ENCODE measurements at regions not wholly inside any gene's neighbourhood (a gene's known extent, or its start where the extent isn't known, plus 50 kb on each side); places are given as distances from the start of the nearest gene placed in this dataset.
"Not testable (repeated sequence)": the region's sequence is repeated elsewhere in the genome, so short reads cannot be mapped to it uniquely, and the experiment has no call there.

DNA sequence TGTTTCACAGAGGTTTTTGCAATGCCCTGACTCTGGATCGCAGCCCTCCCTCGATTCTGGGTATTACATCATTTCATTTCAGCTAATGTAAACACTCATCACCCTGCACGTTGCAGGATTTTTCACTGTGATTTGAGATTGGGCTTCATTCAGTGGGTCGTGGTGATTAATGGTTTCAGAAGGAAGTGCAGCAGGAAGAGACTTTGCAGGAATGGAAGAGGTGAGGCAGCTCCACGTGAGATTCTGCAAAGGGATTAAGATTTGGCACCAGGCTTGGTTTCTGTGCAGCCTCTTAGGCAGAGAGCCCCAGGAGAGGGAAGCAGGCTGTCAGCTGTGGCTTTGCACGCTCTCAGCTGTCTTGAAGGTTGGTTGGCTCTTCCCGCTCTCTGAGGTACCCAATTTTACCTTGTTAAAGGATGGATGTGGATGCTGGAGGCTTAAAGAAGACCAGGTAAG, 95.2 kb downstream of the PLCE1 start:
- DNase-seq = no peak

DNA sequence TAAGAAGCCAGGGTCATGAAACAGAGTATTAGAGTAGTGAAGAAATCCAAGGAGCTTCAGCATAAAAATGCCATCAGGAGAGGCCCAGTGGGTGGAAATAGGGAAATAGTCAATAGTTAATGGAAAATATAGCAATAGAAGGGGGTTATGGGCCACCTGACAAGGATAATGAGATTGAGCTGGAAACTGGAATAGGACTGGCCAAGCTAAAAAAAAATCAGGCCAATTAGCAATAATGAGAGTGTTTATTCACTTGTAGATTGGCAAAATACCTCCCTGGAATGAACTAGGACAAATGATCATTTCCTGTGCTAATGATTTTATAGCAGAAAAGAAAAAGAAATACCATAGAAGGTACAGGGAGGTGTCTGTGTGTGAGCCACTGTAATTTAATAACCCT, 97.9 kb downstream of the PLCE1 start:
- DNase-seq = no peak

DNA sequence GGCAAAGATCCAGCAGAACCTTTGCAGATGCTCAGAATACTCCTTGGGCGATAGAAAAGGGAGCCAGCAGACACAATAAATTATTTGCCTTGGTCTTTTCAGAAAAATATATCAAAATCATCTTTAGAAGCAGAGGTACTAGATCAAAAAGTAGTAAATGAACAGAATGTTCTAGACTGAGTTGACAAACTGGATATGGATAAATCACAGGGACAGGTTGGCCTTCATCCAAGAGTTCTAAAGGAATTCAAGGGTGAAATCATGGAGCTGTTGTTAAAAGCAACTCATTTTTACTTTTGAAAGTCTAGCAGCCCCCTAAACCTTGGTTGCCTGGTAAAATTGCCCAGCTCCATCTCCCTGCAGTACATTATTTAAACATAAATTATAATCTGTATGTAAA, 99.1 kb downstream of the PLCE1 start:
- DNase-seq = no peak

DNA sequence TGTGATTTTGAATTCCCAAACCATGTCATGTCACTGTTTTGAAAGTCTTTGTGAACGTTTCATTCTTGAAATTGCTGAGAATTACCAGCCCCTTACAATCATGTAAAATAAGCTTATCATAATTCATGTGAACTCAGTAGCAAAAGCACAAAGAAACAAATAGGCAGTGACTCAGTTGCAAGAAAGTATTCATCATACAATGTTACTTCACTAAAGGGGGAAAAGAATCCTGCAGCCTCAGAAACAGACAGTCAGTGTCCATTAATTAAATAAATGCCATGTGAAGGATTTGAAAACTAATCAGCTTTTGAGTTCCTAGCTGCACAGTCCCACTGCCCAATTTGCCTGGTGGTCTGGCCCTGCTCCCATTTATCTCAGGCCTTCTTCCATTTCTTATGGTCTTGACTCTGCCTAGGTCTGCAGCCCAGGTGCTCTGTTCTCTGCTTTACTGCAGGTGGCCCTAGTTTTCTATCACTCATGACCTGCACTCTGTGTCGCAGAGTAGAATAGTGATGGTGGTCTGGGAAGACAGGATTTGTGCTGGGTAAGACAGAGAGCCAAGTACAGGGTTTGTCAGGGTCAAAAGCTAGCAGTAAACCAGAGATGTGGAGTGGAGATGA, 99.7 kb downstream of the PLCE1 start:
- no peak for DNase-seq

DNA sequence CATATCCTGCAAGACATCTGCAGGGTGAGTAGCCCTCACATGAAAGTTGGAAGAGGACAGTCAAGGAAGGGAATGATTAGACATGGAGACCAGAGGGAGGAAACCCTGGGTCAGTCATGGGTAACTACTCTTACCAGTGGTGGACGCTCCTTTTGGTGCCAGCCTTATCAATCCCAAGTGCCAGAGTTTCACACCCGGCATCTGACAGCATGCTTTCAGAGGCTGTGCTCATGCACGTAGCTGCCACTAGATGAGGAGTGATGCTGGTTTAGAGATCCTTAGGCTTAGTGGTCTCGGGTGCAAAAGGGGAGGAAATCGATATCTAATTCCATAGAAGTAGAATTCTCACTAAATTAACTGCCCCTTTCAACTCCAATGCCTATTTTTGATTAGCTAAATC, 100.8 kb downstream of the PLCE1 start:
- no peak for DNase-seq

DNA sequence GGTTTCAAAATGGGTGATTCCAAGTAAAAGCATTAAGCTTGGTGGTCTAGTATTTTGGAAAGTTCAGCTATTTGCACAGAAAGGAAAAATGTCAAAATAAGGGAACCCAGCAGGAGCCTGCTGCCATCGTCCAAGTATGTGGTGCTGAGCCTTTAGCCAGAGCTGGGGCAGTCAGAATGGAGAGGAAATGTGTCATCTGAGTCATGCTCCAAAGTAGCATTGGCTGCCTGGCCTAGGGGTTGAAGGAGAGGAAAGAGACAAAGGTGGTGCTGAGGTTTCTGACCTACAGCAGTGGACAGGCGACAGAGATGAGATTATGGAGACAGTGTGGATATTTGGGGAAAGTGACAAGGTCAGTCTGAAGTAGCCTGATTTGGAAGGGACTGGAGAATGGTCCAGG, 103.9 kb downstream of the PLCE1 start:
- no peak for DNase-seq

DNA sequence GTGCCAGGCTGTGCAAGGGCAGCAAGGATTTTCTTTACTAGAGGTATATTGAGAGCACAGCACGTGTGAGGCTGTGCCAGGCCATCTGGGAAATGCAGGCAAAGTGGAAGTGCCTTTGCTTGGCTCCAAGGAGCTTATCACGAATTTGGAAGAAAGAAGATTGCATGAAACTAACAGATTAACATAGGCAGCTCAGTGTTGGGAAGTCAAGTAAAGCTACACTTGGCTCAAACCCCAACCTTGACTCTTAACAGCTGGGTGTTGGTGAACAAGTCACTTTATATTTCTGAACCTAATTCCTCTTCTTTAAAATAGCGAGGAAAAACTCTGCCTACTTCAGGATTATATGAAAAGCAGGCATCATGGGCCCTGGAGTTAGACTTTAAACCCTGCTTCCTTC, 105.2 kb downstream of the PLCE1 start:
- no peak for DNase-seq

DNA sequence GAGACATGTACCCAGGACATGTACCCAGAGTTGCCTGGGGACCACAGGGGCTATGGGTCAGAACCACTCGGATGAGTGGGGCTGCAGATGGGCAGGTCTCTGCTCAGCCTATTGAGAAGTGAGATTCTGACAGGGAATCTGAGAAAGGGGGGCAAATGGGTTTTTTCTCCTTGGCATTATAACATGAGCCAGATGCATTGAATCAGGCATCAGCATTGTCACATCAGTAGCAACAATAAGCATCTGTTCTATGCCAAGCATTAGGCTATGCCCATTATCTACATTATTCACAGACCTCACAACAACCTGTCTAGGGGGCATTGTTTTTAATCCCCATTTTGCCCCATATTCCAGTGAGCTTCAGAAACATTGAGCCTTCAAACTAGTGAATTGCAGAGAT, 108.2 kb downstream of the PLCE1 start:
- DNase-seq = no peak

DNA sequence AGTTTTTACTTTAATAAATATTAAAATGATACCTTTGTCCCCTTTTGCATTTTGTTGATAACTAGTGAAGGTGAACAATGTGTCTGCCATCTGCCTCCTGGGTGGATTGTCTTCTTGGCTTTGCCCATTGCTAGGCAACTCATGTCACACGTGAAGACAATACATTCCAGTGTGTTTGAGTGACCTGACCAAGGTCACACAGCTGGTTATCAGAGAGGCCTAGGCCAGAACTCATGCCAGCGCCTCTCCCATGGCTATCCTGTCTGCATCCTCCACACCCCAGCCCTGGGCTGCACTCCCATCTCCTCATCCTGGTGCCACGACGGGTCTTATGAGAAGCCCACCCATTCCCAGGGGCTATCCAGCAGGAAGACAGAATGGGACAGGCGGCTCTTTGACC, 108.7 kb downstream of the PLCE1 start:
- no peak for DNase-seq

DNA sequence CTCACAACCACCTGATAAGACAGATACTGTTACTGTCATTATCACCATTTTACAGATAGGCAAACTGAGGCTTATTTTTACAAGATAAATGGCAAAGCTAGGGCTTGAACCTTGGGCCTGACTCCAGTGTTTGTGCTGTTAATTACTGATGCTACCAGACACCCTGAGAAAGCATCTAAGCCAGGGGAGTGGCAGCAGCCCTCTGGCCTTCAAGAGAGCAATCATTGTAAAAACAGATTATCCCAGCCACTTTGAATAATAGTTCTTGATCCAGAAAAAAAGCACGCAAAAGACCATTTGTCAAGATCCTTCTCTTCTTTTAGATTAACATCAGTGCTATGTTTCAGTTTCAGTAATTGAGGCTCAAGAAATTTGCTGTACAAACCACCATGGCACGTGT, 109.5 kb downstream of the PLCE1 start:
- DNase-seq = no peak

DNA sequence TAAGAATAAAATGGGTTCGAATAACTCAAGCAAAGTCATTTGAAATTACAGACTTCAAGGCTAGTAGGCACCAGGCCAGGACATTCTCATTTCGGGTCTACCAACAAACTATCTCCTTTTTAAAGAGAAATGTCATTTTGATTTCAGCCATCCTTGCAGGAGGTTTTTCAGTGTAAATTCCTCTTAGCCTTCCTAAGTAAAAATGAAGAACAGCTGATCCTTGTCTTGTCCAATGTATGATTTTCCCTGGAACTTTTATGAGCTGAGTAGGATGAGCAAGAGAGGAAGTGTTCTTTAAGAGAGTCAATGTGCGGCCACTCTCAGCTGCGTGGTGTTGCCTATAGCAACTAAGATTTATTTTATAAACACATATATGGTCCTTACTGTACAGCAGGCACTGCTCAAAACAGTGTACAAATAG, 110.1 kb downstream of the PLCE1 start:
- DNase-seq = no peak

DNA sequence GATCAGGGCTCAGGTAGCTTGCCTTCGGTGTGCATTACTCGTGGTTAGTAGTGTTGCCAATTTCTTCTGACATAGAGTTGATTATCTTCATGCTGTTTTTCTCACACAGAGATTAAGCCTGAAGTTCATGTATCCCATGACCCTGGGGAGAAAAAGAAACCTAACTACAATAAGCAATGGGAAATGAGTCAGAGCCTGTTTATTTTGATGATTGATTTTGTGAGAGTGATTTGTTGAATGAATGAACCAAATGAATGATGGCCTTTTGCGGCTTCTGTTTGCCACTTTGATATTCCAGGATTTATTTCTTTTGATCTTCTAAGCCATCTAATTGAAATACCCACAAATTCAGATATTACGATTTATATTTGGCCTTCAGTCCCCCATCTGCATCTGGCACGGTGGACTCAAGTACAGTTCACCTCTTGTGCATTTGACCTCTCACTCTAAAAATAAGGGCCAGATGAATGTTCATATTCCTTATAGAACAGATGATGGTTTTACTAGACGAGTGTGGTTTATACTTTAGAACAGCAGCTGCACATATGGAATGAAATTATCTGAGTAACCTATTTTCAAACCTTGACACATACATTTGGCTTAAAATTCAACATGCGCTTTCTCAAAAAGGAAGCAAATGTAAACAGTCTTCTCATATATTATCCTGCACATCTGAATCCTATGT, 110.7 kb downstream of the PLCE1 start:
- no peak for DNase-seq

DNA sequence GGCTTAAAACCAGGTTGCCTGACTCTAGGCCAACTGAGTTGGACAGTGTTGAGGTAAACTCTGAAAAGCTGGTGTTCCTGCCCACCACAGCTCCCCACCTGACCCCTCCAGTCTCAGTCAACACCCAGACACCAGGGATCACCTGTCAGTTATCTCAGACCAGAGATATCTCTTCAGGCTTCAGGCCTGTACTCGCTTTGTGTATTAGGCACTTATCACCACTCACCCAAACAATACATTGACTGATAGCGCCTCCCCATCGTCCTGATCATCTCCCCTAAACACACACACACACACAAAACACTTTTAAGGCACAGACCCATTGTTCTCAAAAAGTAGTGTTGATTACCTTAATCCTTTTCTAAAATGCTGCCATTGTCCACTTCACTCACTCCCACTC, 111.5 kb downstream of the PLCE1 start:
- no peak for DNase-seq

DNA sequence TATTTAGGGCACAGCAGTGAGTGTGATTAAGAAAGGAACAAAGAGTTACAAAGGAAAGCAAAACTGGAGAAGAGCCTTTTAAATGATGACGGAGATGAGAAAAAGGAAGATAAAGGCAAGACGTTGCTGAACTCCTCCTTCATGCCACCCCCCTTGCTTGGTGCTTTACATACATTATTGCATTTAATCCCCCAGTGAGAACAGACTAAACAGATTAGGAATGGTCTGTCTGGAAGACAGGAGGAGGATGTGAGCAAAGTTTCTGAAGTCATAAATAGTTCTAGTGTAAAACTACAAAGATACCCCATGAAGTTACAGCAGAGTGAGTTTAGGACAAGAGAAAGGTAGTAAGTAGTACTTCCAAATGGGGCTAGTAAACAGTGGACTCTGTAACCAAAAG, 113.5 kb downstream of the PLCE1 start:
- DNase-seq = no peak

DNA sequence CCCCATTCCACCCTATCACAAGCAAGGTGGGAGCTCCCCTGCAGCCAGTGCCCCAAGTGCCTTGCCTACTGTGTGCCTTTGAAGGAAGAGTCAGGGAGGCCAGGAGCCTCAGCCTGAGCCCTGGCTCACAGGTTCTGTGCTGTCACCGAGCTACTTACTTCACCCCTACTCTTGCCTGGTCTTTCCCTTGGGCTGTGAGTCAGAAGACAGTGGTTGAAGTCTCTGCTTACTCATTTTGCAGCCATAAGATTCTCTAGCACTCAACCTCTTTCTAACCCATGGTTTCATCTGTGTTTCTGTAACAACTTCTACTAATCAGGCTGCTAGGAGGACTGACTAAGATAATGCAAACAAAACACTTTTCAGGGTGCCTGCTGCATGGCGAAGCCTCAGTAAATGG, 114.5 kb downstream of the PLCE1 start:
- no peak for DNase-seq

DNA sequence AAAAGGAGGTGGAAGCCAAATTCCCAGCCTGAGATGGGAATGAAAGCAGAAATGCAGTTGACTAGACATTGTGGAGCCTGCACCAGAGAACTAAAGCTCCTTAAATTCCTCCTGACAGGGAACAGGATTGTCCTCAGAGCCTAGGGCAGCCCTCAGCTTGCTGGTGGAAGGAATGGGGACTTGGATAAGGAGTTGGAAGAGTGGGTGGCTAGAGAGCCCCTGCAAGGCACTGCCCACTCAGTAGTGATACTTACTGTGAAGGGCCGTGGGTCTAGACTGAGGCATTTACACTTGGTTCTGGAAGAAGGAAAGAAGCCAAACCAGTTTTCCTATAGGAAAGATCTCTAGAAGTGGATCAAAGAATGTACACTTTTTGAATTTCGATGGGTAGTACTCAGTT, 117.6 kb downstream of the PLCE1 start:
- no peak for DNase-seq

DNA sequence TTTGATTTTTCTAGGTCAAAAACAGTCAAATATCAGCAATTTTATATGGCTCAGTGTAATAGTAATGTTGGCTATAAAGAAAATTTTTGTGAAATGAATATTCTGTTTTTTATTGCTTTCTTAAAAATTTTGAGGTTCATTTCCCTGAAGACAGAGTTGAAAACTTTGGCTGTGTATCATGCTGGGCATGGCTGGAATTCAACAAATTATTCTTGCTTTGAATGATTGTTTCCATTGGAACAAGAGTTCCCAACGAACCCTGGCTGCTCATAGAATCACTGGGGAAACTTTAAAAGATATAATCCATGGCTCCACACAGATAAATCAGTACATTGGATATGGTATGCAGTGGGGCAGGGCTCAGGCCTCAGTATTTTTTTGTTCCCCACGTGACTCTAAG, 118.6 kb downstream of the PLCE1 start:
- no peak for DNase-seq

DNA sequence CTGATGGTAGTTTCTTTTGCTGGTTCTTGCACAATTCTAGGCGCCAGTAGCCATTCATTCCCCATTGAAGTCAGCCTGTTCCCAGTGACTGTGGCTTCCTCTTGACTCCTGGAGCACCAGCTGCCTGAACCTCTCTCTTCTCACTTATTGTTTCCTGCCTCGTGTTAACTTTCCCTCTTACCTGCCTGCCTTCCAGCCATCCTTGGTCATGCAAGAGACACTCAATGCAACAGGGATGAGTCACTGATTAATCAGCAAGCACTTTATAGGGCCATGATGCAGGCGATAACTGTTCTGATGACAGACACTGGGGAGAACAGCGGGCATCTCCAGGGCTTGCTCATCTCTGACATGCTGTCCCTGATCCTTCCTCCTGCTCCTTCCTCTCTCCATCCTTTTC, 122.0 kb downstream of the PLCE1 start:
- DNase-seq = no peak

DNA sequence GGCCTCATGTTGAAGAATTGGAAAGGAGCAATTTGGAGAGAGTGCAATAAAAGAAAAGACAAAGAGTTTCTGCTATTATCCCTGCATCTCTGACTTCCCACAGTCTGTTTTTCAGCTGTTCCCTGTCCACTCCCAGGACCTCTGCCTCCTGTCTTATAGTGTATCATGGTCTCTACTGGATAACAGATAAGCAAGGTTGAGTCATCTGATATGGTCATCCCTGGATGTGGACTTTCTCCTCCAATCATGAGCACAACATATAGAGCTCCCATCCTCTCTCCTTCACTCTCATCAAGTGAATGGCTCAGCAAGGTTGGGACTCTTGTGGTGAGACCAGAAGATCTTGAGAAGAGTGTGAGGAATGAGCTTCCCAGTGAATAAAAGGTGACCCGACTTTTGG, 123.1 kb downstream of the PLCE1 start:
- DNase-seq = no peak

DNA sequence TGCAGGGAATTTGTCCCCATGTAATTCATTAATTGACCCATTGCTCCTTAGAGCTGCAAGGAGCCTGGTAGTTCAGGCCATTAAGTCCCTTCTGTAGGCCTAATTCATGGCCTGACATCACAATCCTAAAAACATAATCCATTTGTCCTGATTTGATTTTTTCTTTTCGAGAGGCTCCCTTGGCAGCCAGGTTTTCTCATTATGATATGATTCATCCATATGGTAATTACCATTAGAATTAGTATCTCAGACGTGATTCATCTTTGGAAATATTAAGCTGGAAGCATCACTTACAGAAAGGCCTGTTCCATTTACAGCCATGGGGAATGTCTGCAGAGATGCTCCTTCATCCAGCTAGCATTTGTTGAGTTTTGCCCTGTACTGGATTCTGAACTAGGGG, 128.5 kb downstream of the PLCE1 start:
- DNase-seq = no peak

DNA sequence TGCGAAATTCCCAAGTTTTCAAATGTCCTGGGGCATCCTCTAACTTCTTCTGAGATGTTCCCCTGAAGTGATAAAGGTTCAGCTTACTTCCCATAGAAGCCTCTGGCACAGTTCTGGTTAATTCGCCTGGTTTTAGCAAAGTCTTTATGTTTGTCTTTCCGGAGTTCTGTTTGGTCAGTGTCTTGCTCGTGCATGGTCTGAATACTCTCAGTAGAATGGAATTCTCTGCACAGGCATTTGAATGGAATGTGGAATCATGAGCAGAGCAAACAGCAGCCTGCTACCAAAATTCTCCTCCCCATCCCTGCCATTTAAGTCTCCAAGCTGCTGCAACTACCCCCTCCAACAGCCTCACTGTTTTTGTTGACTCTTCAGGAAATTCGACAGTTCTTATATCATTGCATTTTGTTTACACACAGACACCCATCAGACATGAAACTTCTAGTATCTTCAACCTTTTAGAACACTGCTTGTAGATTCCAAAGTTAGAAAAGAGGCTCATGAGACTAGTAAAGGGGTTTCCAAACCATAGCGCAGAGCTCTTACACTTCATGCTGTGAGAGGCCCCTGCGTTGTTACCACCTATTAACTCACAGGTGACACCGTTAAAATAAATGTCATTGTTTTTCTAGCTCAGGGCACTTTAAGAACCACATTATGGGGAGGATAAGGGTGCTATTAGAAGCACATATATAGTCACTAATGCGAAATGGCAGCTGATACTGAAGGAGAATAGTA, 129.7 kb downstream of the PLCE1 start:
- DNase-seq = no peak

DNA sequence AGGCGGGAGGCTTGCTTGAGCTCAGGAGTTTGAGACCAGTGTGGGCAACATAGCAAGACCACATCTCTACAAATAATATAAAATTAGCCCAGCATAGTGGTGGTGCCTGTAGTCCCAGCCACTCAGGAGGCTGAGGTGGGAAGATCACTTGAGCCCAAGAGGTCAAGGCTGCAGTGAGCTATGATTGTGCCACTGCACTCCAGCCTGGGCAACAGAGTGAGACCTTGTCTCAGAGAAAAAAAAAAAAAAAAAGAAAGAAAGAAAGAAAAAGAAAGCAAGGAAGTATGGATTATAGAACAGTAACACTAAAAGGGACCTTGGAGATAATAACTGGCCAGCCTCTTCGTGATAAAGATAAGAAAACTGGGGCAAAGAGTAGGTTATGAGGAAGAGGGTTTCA, 130.4 kb downstream of the PLCE1 start:
- not testable (repeated sequence) for DNase-seq

DNA sequence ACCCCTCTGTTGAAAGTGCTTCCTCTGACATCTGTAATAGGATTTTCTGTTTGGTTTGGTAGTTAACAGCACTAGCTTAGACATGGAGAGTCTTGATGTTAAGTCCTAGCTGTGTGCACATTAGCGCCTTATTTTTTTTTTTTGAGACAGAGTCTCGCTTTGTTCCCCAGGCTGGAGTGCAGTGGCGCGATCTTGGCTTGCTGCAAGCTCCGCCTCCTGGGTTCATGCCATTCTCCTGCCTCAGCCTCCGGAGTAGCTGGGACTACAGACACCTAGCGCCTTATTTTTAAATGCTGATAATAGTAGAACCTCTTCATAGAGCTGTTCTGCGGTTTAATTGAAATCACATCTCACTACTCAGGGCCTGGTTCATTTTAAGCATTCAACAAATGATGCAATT, 131.5 kb downstream of the PLCE1 start:
- DNase-seq = not testable (repeated sequence)

DNA sequence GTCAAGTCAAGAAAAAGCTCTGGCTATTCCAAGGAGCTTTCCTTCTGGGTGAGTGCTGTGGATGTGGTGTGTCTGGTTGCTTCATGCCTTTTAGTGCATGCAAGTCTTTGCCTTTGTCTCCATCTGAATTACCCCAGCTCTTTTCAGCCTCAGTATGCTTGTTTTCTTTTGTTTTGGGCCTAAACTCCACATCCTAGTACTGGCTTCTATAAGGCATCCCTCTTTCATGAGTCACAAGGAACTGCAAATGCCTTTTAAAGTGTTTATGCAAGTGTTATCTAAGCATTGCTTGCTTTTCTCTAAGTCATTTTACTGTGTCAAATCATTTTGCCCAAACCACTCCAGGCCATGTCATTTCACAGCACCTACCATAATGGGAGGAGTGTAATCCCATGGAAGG, 132.1 kb downstream of the PLCE1 start:
- no peak for DNase-seq

Measured in NCI-H2029 (cell line).